Ascending aorta (tissue), 2 donors: ENCODE measurements at regions not wholly inside any gene's neighbourhood (a gene's known extent, or its start where the extent isn't known, plus 50 kb on each side); places are given as distances from the start of the nearest gene placed in this dataset.
"Not testable (repeated sequence)": the region's sequence is repeated elsewhere in the genome, so short reads cannot be mapped to it uniquely, and the experiment has no call there.

ENCODE experiments used
- DNase-seq, 2 donors: peaks; one replicate each; pipeline ENCODE4 v3.0.0-alpha.2; 2019; ENCODE audit warnings: low spot score in 2 of 2
- H3K27ac ChIP-seq, 2 donors: fragments of 200-600 bp; sonication (generic); one replicate each; pipeline ENCODE4 v1.5.1; 2016 to 2017; ENCODE audit warnings: mild to moderate bottlenecking in 1 of 2
- H3K27me3 ChIP-seq: fragments of 200-600 bp; sonication (generic); one replicate; pipeline ENCODE4 v1.5.1; 2017
- H3K36me3 ChIP-seq, 2 donors: fragments of 200-600 bp; sonication (generic); one replicate each; pipeline ENCODE4 v1.5.1; 2016
- H3K4me1 ChIP-seq, 2 donors: fragments of 200-600 bp; sonication (generic); one replicate each; pipeline ENCODE4 v1.5.1; 2016 to 2017; ENCODE audit warnings: mild to moderate bottlenecking in 1 of 2
- H3K4me3 ChIP-seq, 2 donors: fragments of 200-600 bp; sonication (generic); one replicate each; pipeline ENCODE4 v1.5.1; 2016 to 2017; ENCODE audit warnings: mild to moderate bottlenecking in 1 of 2
- H3K9me3 ChIP-seq, 2 donors: fragments of 200-600 bp; sonication (generic); one replicate each; pipeline ENCODE4 v1.5.1; 2016
- CTCF ChIP-seq, 3 experiments: fragments of 200-600 bp in 2 of 3; fragments of 450-650 bp in 1 of 3; sonication (generic) in 2 of 3; IDR thresholded peaks; one replicate each; pipeline ENCODE4 v1.5.1; 2016 to 2019; ENCODE audit warnings: antibody characterized with exemption in 3 of 3, mild to moderate bottlenecking in 1 of 3, moderate library complexity in 1 of 3
- intact Hi-C: fragments of 100-400 bp; cut with DNase I; formaldehyde crosslinking; loops from one replicate; pipeline ENCODE4 v1.15.1; 2023

GRCh38 chr5:154646745-154647113 lies 108.4 kb upstream of the LARP1 start:
- H3K4me1 ChIP-seq, result peaks cover 0 to 9% of the 10 kb centered on the region in 2 donors
- H3K27ac ChIP-seq, result no peak overlapping the region
- peak overlapping the region; percentile 18 to 61 for H3K4me3 ChIP-seq
- no peak for TF ChIP-seq CTCF (IDR thresholded peaks at IDR 0.05)
- DNase-seq, result no peak
- H3K36me3 ChIP-seq, result no peaks in the 10 kb centered on the region
- H3K27me3 ChIP-seq, result no peaks in the 10 kb centered on the region
- H3K9me3 ChIP-seq, result no peaks in the 10 kb centered on the region
- intact Hi-C loops, result loop anchor here (10.0 kb wide), 1 partner anchor 288 kb away; the partner anchor contains the start of gene GEMIN5

GRCh38 chr5:154644745-154645411 lies 110.3 kb upstream of the LARP1 start:
- no peak for DNase-seq

DNA sequence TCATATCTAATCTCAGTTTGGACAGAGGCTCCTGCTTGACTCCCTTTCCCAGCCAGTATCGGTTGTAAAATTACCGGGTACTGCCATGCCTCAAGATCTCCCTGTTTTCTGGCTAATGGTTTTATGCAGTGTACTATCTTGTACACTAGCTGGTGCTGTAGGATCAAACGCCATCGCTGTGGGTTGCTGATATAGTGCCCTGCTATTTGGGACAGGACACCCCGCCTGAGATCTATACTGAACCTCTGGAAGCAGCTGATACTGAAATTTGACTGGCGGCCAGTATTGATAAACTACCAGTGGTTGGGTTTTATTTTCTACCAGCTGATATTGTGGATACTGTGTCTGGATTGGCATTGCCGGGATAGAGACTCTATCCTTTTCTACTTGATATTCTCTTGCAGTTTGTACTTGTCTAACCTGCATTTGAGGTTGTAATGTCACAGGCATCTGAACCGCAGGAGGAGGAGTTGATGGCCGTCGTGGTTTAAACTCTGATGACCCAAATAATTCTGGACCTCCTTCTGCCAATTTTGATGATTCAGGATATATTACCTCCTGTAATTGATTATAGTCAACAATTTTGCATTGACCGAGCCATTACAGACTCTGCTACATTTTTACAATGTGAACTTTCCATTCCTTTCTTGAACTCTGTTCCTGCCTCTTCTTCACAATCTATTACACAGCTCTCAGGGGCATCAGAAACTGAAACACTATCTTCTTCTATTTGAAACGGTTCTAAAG lies 112.5 kb upstream of the LARP1 start:
- no peak overlapping the region for H3K27ac ChIP-seq
- no peak for DNase-seq
- intact Hi-C loops, result loop anchor here (10.0 kb wide), 1 partner anchor 292 kb away; the partner anchor contains the start of gene GEMIN5
- no peaks in the 10 kb centered on the region for H3K9me3 ChIP-seq
- H3K4me1 ChIP-seq, result peaks cover 0 to 9% of the 10 kb centered on the region in 2 donors
- TF ChIP-seq CTCF (IDR thresholded peaks at IDR 0.05), result peak in 2 of 3 experiments; percentile 33 to 36
- H3K36me3 ChIP-seq, result no peaks in the 10 kb centered on the region
- H3K27me3 ChIP-seq, result no peaks in the 10 kb centered on the region
- H3K4me3 ChIP-seq, result no peak overlapping the region

More at GRCh38 chr5:154644745-154645411, 110.3 kb upstream of the LARP1 start:
- H3K27ac ChIP-seq, result no peak overlapping the region
- intact Hi-C loops, result loop anchor here (10.0 kb wide), 1 partner anchor 290 kb away; the partner anchor contains the start of gene GEMIN5
- no peak overlapping the region for H3K4me3 ChIP-seq
- no peaks in the 10 kb centered on the region for H3K27me3 ChIP-seq
- no peak for TF ChIP-seq CTCF (IDR thresholded peaks at IDR 0.05)
- H3K36me3 ChIP-seq, result no peaks in the 10 kb centered on the region
- H3K9me3 ChIP-seq, result no peaks in the 10 kb centered on the region
- peaks cover 0 to 9% of the 10 kb centered on the region in 2 donors for H3K4me1 ChIP-seq

DNA sequence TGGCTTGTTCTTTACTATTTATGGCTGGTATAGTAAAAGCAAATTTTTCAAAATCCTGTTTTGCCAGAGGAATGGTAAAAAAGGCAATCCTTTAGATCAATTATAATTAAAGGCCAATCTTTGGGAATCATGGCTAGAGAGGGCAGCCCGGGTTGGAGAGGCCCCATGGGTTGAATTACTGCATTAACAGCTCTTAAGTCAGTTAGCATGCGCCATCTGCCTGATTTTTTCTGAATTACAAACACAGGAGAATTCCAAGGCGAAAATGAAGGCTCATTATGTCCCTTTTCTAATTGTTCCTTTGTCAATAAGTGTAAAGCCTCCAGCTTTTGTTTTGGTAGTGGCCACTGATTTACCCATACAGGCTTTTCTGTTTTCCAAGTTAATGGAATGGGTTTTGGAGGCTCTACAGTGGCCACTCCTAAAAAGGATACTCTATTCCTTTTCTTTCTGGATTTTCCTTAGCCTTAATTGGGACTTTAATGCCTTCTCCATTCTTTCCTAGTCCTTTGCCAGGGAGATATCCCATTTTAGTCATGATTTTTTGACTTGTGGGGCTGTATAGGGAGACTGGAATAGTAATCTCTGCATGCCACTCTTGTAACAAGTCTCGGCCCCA lies 114.9 kb upstream of the LARP1 start:
- not testable (repeated sequence) for H3K4me3 ChIP-seq, H3K27ac ChIP-seq, H3K4me1 ChIP-seq, DNase-seq, H3K36me3 ChIP-seq, H3K27me3 ChIP-seq, H3K9me3 ChIP-seq
- intact Hi-C loops, result loop anchor here (10.0 kb wide), 1 partner anchor 294 kb away; the partner anchor contains the start of gene GEMIN5
- peak in 2 of 3 experiments; percentile 33 to 43 for TF ChIP-seq CTCF (IDR thresholded peaks at IDR 0.05)

DNA sequence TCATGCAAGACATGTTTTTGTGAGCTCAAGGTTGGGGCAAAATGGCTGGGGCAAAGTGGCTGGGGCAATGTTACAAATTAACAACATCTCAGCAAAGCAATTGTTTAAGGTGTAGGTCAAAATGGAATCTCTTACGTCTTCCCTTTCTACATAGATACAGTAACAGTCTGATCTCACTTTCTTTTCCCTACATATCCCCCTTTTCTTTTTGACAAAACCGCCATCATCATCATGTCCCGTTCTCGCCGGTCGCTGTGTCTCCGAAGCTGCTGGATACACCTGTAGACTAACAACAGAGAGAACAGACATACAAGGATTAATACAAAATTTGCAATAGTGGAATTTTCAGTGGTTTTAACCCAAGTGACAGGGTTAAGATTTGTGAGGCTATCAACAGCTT lies 118.4 kb upstream of the LARP1 start:
- H3K4me1 ChIP-seq, H3K36me3 ChIP-seq, H3K27me3 ChIP-seq, H3K27ac ChIP-seq, H3K4me3 ChIP-seq, H3K9me3 ChIP-seq, DNase-seq: not testable (repeated sequence)
- intact Hi-C loops, result loop anchor here (10.0 kb wide), 1 partner anchor 562 kb away; no protein-coding TSS in a partner anchor

DNA sequence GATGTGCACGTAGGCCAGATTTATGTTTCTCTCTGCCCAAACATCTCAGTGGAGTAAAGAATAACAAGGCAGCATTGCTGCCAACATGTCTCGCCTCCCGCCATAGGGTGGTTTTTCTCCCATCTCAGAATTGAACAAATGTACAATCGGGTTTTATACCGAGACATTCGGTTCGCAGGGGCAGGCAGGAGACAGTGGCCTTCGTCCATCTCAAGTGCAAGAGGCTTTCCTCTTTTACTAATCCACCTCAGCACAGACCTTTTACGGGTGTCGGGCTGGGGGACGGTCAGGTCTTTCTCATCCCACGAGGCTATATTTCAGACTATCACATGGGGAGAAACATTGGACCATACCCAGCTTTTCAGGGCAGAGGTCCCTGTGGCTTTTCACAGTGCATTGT lies 118.9 kb upstream of the LARP1 start:
- H3K36me3 ChIP-seq, H3K4me3 ChIP-seq, H3K27me3 ChIP-seq, DNase-seq, H3K4me1 ChIP-seq, H3K9me3 ChIP-seq, H3K27ac ChIP-seq: not testable (repeated sequence)
- intact Hi-C loops, result loop anchor here (10.0 kb wide), 1 partner anchor 561 kb away; no protein-coding TSS in a partner anchor

DNA sequence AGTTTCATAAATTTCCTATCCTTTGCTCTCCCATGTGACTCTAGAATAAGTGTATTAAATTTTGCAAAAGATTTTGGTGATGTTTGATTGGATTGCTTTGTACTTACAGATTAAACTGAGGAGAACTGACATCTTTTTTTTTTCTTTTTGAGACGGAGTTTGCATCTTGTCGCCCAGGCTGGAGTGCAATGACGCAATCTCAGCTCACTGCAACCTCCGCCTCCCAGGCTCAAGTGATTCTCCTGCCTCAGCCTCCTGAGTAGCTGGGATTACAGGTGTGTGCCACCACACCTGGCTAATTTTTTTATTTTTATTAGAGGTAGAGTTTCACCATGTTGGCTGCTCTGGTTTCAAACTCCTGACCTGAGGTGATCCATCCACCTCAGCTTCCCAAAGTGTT lies 121.4 kb upstream of the LARP1 start:
- intact Hi-C loops, result loop anchor here (10.0 kb wide), 1 partner anchor 559 kb away; no protein-coding TSS in a partner anchor

More for the DNA sequence above, 121.4 kb upstream of the LARP1 start:
- H3K4me3 ChIP-seq, H3K27ac ChIP-seq, H3K9me3 ChIP-seq, DNase-seq, H3K27me3 ChIP-seq, H3K4me1 ChIP-seq, H3K36me3 ChIP-seq: not testable (repeated sequence)
